ENCODE measurements at regions not wholly inside any gene's neighbourhood (a gene's known extent, or its start where the extent isn't known, plus 50 kb on each side); places are given as distances from the start of the nearest gene placed in this dataset.

DNA sequence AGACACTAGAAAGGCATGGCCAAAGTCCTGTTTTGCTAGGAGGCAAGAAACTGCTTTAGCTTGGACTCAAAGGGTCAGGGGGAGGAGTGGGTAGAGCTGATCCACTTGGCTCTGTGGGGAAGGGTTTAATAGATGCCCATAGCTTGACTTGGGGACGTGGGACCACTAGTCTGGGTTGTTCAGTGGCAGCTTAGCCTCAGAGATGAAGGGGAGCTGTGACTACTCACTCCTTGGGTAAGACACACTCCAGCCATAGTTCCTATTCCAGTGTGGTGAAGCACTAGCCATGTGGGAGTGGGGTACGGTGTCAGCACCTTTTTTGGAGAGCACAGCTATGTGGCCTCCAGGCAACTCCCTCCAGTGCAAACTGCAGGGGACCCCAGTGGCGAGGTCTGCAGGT, 257.3 kb downstream of the TMEM121 start:
- DNase-seq (ENCODE audit: low spot score) = no peak

GRCh38 chr14:105793836-105794235, 267.5 kb downstream of the TMEM121 start:
- DNase-seq (ENCODE audit: low spot score) = no peak

GRCh38 chr14:105797546-105797945, 271.2 kb downstream of the TMEM121 start:
- DNase-seq (ENCODE audit: low spot score) = no peak

DNA sequence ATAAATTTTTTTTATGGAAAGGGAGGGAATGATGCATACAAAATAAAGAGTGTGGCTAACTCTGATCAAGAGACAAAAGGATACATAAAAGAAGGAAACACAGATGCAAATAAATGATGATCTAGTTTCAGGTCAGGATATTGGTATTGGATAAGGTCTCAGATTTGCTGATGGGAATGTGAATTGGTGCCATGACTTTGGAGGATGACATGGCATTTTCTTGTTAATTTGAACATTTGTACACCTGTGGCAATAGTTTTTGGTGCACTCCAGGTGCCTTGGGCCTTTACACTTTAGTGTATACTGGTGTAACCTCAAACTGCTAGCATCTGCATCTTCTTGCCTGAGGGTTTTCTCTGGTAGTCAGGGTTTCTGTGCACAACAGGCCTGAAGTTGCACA, 279.3 kb downstream of the TMEM121 start:
- no peak for DNase-seq (ENCODE audit: low spot score)

- no peak for DNase-seq (ENCODE audit: low spot score)
These were observed 280.2 kb downstream of the TMEM121 start for GRCh38 chr14:105806568-105806967.

DNA sequence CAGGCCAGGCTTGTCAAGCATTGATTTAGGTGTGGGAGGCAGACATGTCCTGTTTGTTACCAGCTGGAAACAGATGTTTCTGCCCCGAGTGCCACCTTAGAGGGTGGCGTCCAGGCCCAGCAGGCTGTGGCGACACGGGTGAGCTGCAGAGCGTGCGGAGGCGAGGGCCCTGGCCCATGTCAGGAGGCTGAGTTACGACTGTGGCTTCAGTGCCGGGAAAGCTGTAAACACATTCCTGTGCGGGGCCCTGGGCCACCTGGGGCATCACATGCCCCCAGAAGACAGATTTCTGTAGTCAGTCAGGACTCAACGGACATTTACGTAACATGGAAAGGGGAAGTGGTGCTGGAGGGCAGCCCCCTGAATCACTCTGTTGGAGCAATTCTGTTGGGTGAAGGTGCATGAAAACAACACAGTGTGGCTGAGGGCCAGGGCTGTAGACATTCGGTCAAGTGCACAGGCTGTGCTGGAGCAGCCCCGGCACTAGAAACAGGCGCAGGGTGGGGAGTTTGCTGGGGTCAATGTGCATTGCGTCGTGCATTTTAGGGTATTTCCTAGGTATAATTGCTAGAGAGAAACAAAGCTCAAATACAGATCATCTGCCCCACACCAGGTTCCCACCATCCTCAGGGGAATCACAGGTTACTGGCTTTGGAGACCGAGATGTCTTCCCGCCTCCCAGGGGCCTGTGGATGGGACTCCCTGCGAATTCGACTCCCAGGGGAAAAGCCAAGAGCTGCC, 291.8 kb downstream of the TMEM121 start:
- no peak for DNase-seq (ENCODE audit: low spot score)

DNA sequence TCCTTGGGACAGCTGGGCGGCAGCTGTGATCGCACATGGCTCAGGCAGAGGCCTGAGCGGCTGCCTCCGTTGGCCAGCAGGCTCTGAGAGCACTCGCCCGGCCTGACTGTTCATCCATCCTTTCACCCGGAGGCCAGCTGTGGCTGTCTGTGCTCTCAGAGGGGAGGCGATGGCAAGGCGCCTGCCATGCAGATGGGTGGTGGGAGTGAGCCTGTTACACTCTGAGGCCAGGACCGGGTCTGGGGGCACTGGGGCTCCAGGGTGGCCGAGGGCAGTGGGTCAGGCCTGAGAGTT, 292.3 kb downstream of the TMEM121 start:
- DNase-seq (ENCODE audit: low spot score) = no peak

DNA sequence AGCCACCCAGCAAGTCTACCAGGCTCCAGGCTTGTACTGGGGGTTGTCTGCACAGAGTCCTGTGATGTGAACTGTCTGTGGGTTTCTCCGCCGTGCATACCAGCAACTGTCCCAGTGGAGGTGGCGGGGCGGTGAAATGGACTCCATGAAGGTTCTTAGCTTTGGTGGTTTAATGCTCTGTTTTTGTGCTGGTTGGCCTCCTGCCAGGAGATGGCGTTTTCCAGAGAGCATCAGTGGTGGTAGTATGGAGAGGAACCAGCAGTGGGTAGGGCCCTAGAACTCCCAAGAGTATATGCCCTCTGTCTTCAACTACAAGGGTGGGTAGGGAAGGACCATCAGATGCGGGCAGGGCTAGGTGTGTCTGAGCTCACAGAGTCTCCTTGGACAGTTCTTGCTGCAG, 303.8 kb downstream of the TMEM121 start:
- no peak for DNase-seq (ENCODE audit: low spot score)

DNA sequence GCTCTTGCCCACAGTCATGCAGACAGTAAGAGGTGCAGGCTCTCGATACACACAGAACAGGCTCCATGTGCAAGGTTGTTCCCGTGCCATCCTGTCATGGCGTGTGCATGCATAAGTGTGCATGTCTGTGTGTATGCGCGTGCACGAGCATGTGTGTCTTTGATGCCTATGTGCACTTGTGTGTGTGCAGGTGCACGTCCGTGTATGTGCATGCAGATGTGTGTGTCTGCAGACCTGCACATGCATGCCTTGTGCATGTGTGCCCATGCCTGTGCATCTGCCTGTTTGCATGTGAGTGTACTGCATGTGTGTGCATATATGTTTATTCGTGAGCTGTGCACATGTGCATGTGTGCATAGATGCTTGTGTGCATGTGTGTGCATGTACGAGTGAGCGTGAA, 309.8 kb downstream of the TMEM121 start:
- no peak for DNase-seq (ENCODE audit: low spot score)

DNA sequence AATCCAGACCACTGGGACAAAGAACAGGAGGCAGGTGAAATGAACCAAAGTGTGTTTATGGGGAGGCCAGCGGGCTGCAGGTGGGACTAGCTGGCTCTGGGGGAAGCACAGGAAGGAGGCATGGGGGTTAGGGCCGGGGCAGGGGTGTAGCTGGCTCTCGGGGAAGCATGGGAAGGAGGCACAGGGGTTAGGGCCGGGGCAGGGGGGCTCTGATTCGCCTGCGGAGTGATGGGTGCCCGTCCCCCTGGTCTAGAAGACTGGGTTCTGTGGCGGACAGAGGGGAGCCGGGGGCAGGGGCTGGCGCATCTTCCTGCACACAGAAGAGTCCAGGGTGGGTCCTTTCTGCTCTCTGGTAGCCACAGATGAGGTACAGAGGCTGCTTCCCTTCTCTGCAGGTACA, 310.3 kb downstream of the TMEM121 start:
- no peak for DNase-seq (ENCODE audit: low spot score)

DNA sequence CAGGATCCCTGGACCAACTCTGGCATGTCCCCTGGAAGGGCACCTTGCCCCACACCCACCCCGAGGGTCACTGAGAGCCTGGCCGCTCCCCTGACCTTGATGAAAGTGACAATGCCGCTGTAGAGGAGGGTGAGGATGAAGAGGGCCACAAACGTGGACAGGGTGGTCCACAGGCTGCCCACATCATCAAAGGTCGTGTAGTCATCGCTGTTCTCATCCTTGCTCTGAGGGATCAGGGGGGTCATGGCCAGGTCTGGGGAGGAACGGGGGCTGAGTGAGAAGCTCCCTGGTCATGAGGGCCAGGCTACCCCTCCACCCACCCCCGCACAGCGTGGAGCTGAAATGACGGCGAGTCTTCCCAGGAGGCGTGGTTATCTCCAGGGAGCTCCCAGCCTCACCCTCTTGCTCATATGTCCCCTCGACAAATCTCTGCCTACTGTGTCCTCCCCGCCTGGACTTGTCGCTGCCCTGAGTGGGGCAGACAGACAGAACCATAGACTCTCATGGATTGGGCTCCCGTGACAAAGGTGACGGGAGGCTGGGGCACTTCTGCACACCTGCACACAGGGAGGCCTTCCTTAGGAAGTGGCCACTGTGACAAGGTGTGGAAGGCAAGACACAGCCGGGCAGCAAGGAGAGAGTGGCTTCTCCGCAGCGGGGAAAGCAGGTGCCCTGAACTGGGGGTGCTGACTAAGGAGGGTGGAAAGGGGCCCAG, 311.1 kb downstream of the TMEM121 start:
- no peak for DNase-seq (ENCODE audit: low spot score)

DNA sequence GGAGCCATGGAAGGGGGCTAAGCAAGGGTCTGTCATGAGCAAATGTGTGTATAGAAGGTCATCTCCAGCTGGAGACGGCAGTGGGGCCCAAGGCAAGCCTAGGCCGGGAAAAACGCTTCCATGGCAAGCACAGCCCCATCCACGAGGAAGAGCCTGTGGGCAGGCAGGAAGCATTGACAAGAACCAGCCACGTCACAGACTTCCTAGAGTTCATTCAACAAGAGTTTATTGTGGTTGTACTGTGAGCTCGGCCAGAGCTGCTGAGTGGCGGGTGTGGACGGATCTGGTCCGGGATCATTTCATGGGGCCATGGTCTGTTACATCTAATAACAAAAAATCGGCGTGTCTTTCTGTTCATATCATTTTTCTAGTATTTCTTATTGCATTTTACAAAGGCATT, 311.7 kb downstream of the TMEM121 start:
- no peak for DNase-seq (ENCODE audit: low spot score)

GRCh38 chr14:105838591-105839424, 312.4 kb downstream of the TMEM121 start:
- no peak for DNase-seq (ENCODE audit: low spot score)

DNA sequence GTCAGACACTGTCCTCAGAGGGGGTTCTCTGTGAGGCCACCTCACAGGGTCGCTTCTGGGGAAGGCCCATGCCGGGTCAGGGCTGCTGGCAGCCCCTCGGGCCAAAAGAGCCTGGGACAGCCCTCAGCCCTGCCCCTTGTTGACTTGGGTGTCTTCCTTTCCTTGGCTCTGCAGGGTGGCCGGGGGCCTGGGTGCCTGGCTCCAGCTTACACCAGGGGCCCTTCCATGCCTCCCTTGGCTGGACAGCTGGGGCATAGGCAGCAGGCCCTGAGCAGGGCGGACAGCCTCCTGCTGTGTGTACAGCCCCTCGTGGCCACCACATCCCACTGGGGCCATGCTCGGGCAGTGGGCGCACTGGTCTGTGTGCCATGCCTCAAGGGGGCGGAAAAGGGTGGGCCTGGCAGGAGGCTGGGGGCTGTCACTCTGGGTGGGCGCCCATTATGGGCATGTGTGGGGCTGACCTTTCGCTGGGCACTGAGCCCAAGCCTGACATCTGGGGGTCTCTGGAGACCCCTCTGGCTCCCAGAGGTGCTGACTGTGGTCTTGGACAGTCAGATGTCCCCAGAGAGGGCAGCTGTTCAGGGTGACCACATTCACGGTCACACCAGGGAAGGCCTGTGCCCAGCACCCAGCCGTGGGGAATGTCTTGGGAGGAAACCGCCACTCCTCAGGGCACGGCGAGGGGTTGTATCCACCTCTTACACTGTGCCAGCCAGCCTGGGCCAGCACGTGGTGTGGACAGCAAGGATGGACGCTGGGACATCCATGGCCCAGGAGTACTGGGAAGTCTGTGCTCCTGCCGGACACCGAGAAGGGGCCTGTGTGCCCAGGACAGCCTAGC, 313.3 kb downstream of the TMEM121 start:
- no peak for DNase-seq (ENCODE audit: low spot score)

- DNase-seq (ENCODE audit: low spot score) = no peak
These were observed 314.1 kb downstream of the TMEM121 start for GRCh38 chr14:105840266-105841021.

DNA sequence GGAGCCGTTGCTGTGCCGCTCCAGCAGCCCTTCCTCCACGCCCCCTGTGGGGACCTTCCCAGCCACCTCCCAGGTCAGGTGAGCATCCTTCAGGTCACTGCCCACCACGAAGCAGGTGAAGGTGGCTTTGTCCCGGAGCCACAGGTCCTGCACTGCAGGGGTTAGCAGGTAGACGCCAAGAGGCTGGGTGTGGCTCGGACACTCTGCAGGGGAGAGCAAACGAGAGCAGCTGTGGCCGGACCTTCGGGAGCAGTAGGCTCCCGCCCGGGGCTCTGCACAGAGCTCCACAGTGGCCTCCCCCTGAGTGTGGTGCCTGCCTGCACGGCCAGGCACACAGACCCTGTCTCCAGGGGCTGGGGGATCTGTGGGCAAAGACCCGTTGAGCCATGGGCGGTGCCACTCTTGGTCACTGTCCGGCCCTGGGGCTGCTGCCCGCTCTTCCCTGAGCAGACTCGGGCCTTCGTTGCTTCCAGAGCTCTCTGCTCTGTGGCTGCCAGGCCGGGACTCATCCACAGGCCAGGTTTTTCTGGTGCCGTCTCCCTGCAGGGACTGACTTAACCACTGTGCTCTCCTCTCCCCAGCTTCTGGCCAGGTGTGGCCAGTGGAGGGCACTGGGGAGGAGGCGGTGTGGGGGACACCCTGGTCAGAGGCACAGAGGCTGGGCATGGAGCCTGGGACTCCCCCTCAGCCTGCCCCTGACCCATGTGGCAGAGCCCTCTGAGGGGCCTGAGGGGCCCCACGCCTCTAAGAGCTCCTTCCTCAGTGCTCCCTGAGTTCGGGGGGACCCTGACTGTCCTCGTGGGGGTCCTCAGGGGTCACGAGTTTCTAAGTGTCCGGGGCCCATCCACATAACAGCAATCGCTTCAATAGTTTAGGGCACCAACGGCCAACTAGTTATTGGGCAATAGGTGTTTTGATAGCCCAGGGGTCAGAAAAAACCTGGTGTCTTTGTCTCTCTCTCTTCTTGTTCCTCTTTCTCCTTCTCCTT, 314.9 kb downstream of the TMEM121 start:
- DNase-seq (ENCODE audit: low spot score) = no peak

GRCh38 chr14:105842105-105842504, 315.7 kb downstream of the TMEM121 start:
- DNase-seq (ENCODE audit: low spot score) = no peak

DNA sequence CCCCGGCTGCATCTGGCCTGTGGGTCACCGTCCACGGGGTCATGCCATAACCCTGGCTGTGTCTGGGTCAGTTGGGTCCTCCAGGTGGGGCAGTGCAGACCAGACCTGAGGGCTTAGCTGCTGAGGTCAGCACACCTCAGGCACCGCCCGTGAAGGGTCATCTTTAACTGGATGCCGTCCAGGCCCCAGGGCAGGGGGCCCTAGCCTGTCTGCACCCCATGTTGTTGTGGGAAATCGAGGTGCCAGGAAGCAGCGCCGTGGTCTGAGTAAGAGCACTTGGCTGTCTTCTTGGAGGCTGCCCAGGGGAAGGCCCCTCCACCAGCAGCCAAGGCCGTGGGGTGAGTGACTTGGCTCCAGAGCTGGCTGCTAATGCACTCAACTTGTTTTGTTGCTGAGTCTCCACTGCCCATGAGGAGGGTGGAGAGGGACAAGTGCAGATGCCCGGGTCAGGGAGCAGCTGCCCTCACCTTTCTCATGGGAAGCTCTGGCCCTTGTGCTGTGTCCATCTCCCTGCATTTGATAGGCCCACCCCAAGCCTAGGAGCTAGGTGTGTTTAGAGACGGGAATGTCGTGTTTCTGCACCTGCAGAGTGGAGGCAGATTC, 317.2 kb downstream of the TMEM121 start:
- DNase-seq (ENCODE audit: low spot score) = no peak

DNA sequence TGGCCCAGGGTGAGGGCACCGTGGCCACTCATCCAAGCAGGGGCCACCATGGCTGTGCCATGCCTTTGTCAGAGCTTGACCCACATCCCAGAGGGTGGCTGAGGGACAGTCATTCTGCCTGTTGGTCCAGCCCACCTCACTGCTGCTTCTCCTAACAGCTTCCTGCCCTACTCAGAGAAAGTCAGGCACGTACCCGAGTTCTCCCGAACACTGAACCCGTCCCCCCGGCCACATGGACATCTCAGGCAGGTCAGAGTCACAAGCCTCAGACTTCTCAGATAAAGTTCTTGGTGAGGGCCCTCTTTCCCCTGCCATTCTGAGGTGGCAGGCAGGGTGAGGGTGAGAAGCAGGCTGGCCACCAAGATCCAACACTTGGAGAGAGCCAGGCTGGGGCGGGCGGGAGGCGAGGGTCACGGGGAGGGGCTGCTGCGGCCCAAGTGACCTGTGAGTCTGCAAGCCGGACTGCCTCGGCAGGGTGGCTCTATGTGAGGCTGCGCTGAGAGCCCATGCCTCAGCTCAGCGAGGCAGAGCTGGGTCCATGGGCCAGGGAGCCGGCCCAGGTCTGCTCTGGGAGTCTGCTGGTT, 317.8 kb downstream of the TMEM121 start:
- DNase-seq (ENCODE audit: low spot score) = no peak
